GM18508 (cell line): ENCODE measurements at regions not wholly inside any gene's neighbourhood (a gene's known extent, or its start where the extent isn't known, plus 50 kb on each side); places are given as distances from the start of the nearest gene placed in this dataset.

Experiments
- ATAC-seq: cut with Tn5 transposase; IDR thresholded peaks from one replicate; pipeline ENCODE4 v1.9.1; 2021; ENCODE audit warnings: moderate number of reproducible peaks; ENCODE audit not compliant: insufficient read depth, unreplicated experiment

GRCh38 chr11:107157146-107157808, 139.0 kb upstream of the GUCY1A2 start:
- ATAC-seq = no peak

GRCh38 chr11:107151579-107151978, 133.3 kb upstream of the GUCY1A2 start:
- ATAC-seq = no peak

- no peak for ATAC-seq
These were observed 132.9 kb upstream of the GUCY1A2 start for GRCh38 chr11:107151158-107151557.

- ATAC-seq = no peak
These were observed 122.7 kb upstream of the GUCY1A2 start for GRCh38 chr11:107140983-107141382.

- ATAC-seq = no peak
These were observed 121.1 kb upstream of the GUCY1A2 start for GRCh38 chr11:107139396-107139795.

GRCh38 chr11:107136892-107137291, 118.6 kb upstream of the GUCY1A2 start:
- no peak for ATAC-seq

GRCh38 chr11:107131756-107132155, 113.5 kb upstream of the GUCY1A2 start:
- ATAC-seq = no peak

GRCh38 chr11:107123022-107123421, 104.7 kb upstream of the GUCY1A2 start:
- ATAC-seq = no peak

GRCh38 chr11:107118025-107118720, 99.9 kb upstream of the GUCY1A2 start:
- ATAC-seq = no peak

GRCh38 chr11:107116358-107116757, 98.1 kb upstream of the GUCY1A2 start:
- ATAC-seq = no peak

- no peak for ATAC-seq
These were observed 84.6 kb upstream of the GUCY1A2 start for GRCh38 chr11:107102692-107103477.

GRCh38 chr11:107092667-107093066, 74.4 kb upstream of the GUCY1A2 start:
- ATAC-seq = no peak

GRCh38 chr11:107078375-107078774, 60.1 kb upstream of the GUCY1A2 start:
- no peak for ATAC-seq

GRCh38 chr11:107076832-107077231, 58.6 kb upstream of the GUCY1A2 start:
- no peak for ATAC-seq

GRCh38 chr11:107071129-107071528, 52.9 kb upstream of the GUCY1A2 start:
- ATAC-seq = no peak
